Spleen (tissue), 11 donors: ENCODE measurements at regions not wholly inside any gene's neighbourhood (a gene's known extent, or its start where the extent isn't known, plus 50 kb on each side); places are given as distances from the start of the nearest gene placed in this dataset.

Source experiments
- DNase-seq: peaks from one replicate; pipeline ENCODE4 v3.0.0-alpha.2; 2020
- H3K27ac ChIP-seq, 8 donors: fragments of 200-600 bp; sonication (generic) in 7 of 8; 1 replicate in 4 of 8; 2 replicates in 4 of 8; pipeline versions ENCODE4 v1.5.0 to v1.8.0; 2016 to 2021; ENCODE audit warnings: inconsistent platforms in 4 of 8, mild to moderate bottlenecking in 4 of 8, moderate library complexity in 1 of 8
- H3K27me3 ChIP-seq, 7 donors: fragments of 200-600 bp; sonication (generic) in 6 of 7; replicated peaks in 1 of 7; 1 replicate in 4 of 7; 2 replicates in 3 of 7; pipeline versions ENCODE4 v1.5.0 to v1.8.0; 2016 to 2021; ENCODE audit warnings: inconsistent platforms in 3 of 7, mild to moderate bottlenecking in 1 of 7
- H3K36me3 ChIP-seq, 6 donors: fragments of 200-600 bp; sonication (generic) in 5 of 6; 1 replicate in 4 of 6; 2 replicates in 2 of 6; pipeline versions ENCODE4 v1.5.0 to v1.8.0; 2016 to 2021; ENCODE audit warnings: inconsistent platforms in 2 of 6
- H3K4me1 ChIP-seq, 6 donors: fragments of 200-600 bp; sonication (generic) in 5 of 6; 1 replicate in 3 of 6; 2 replicates in 3 of 6; pipeline versions ENCODE4 v1.5.0 to v1.8.0; 2016 to 2021; ENCODE audit warnings: inconsistent platforms in 3 of 6
- H3K4me3 ChIP-seq, 8 donors: fragments of 200-600 bp; sonication (generic) in 7 of 8; 1 replicate in 4 of 8; 2 replicates in 4 of 8; pipeline versions ENCODE4 v1.5.0 to v1.8.0; 2016 to 2021; ENCODE audit warnings: inconsistent platforms in 4 of 8, mild to moderate bottlenecking in 4 of 8, moderate library complexity in 2 of 8
- H3K9me3 ChIP-seq, 8 donors: fragments of 200-600 bp; sonication (generic) in 7 of 8; 1 replicate in 4 of 8; 2 replicates in 4 of 8; pipeline versions ENCODE4 v1.5.0 to v1.8.0; 2016 to 2021; ENCODE audit warnings: inconsistent platforms in 4 of 8
- POLR2A ChIP-seq, 3 donors: fragments of 450-650 bp; IDR thresholded peaks; one replicate each; pipeline ENCODE4 v1.5.1; 2017; ENCODE audit warnings: antibody characterized with exemption in 3 of 3, mild to moderate bottlenecking in 1 of 3
- POLR2AphosphoS5 ChIP-seq, 3 donors: sonication (generic); formaldehyde crosslinking; IDR thresholded peaks; one replicate each; pipeline ENCODE4 v1.5.1; 2017; ENCODE audit warnings: antibody characterized with exemption in 3 of 3
- WGBS, 5 donors: extraction: QIAGEN DNeasy Blood & Tissue Kit in 3 of 5; methylation state at CpG; one replicate each; pipeline versions ENCODE4 v1.1.5 to v1.1.7; 2013 to 2018; 5-methylcytosine and 5-hydroxymethylcytosine counted together
- intact Hi-C: fragments of 100-400 bp; cut with DNase I; formaldehyde crosslinking; loops from one replicate; pipeline ENCODE4 v1.15.0; 2023; ENCODE audit warnings: low total_unique reads
- TF ChIP-seq, protein P1 (sequence below), 11 experiments: fragments of 200-600 bp in 7 of 11; fragments of 450-650 bp in 4 of 11; sonication (generic) in 4 of 11; IDR thresholded peaks in 8 of 11; conservative IDR thresholded peaks in 3 of 11; 1 replicate in 7 of 11; 2 replicates in 4 of 11; pipeline versions ENCODE4 v1.4.0 to v1.8.0; 2016 to 2021; ENCODE audit warnings: antibody characterized with exemption in 11 of 11, inconsistent platforms in 4 of 11, mild to moderate bottlenecking in 1 of 11
- donor health status: healthy with polysubstance abuse.
- donor health status: DM: no; HTN: no; CAD: no; lungs with moderate emphysema.
- donor health status: DM: no; HTN: no; CAD: no.
- donor health status: Bipolar disorder and iron deficiency.
- donor health status: healthy.
- donor health status: DM: no; HTN: no; CAD: no.
- donor health status: DM: yes; HTN: yes; CAD: no.

DNA sequence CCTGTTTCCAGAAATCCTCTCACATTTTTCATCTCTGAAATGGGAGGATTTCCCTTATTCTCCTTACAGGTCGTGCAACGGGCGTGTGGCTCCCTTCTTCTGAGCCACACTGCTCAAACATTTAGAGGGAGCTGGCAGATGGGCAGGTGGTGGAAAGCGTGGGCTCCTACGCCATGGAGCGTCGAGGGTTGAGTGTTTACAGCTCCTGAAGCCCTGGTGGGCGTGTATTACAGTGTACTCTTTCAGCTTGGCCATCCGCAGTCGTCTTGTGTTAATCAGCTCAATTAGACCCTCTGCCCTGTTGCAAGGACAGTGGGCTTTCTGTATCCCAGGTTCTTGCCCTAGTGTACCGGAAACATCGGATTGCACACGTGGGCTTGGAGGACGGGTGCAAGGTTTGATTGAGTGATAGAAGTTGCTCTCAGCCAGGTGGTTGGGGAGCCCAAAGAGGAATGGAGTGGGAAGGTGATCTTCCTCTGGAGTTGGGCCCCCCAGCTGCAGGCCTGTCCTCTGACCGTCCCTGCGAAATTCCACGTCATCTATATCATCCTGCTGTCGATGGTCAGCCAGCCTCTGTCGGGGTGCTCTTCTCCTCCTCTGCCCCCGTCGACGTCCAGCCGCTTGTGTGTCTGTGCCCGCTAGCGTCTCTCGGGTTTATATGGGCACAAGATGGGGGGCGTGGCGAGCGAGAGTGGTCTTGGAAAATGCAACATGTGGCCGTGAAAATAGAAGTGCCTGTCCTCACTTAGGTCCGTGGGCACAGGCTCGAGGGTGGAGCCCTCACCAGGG is 120.3 kb upstream of the DSEL start:
- Histone ChIP-seq H3K4me1 (no peaks in the 10 kb centered on the region), H3K27me3 (no peaks in the 10 kb centered on the region), H3K36me3 (no peaks in the 10 kb centered on the region), H3K4me3 (no peak overlapping the region), H3K27ac (no peak overlapping the region), H3K9me3 (no peaks in the 10 kb centered on the region)
- DNase-seq: no peak
- intact Hi-C loops: no loop called here
- TF ChIP-seq, protein P1, sequence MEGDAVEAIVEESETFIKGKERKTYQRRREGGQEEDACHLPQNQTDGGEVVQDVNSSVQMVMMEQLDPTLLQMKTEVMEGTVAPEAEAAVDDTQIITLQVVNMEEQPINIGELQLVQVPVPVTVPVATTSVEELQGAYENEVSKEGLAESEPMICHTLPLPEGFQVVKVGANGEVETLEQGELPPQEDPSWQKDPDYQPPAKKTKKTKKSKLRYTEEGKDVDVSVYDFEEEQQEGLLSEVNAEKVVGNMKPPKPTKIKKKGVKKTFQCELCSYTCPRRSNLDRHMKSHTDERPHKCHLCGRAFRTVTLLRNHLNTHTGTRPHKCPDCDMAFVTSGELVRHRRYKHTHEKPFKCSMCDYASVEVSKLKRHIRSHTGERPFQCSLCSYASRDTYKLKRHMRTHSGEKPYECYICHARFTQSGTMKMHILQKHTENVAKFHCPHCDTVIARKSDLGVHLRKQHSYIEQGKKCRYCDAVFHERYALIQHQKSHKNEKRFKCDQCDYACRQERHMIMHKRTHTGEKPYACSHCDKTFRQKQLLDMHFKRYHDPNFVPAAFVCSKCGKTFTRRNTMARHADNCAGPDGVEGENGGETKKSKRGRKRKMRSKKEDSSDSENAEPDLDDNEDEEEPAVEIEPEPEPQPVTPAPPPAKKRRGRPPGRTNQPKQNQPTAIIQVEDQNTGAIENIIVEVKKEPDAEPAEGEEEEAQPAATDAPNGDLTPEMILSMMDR (IDR thresholded peaks at IDR 0.05 in 8 of 11, conservative IDR thresholded peaks at IDR 0.05 in 3 of 11): no peak
- no peak for TF ChIP-seq POLR2AphosphoS5 (IDR thresholded peaks at IDR 0.05)
- TF ChIP-seq POLR2A (IDR thresholded peaks at IDR 0.05): no peak
- 86 to 92% (median 89%) methylated on average over 32 of the region's 32 CpGs for WGBS, 5 donors

DNA sequence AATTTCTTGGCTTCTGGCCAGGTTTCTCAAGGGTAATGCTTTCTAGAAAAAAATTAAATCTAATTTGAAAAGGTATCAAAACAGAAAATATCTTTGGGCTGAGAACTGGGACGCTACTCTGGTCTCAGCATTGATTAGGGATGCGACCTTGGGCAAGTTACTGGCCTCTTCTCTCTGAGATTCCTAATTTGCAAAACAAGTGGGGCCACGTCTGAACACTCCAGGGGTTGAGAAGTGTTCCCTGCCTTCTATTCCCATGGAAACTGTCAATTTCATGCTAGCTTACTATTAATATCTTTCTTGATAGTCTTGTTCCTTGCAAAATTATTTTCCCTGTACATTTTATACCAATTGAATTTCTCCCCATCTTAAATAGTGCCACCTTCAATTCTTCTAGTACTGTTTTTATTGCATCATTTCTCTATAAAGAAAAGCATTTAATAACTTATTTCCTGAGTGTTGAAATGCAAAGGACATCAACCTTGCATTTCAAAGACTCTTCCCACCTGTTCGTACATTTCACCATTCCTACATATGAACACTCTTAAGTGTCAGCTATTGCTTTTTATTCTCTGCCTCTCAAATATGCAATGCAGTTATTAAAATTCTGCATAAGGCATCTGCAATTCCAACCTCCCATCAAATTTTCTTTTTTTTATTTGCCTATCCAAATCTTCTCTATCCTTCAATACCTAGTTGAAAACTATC is 118.3 kb upstream of the DSEL start:
- Histone ChIP-seq H3K4me3 (no peak overlapping the region), H3K36me3 (no peaks in the 10 kb centered on the region), H3K27me3 (no peaks in the 10 kb centered on the region), H3K27ac (no peak overlapping the region), H3K9me3 (no peaks in the 10 kb centered on the region), H3K4me1 (no peaks in the 10 kb centered on the region)
- WGBS, 5 donors: 38 to 48% (median 44%) methylated on average over 4 of the region's 4 CpGs
- intact Hi-C loops: no loop called here
- no peak for DNase-seq
- TF ChIP-seq POLR2A (IDR thresholded peaks at IDR 0.05) (no peak), POLR2AphosphoS5 (IDR thresholded peaks at IDR 0.05) (no peak)
- TF ChIP-seq, protein P1 (IDR thresholded peaks at IDR 0.05 in 8 of 11, conservative IDR thresholded peaks at IDR 0.05 in 3 of 11): no peak

DNA sequence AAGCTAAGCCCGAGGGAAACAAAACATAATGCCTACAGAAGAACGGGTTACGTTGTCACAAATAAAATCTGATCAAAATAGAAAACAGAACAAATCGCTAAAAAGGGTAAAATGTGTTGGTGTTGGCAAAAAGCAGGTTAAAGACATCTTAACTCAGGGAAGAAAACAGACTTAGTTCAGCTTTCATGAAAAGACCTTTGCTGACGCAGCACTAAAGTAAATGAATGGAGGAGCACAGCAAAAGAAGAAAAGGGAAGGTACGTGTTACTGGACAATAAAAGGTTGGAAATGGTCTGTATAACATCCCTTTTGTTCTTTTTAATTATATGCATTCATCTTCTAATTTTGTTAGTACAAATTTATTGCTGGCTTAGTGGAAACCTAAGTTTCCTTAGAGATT is 117.4 kb upstream of the DSEL start:
- intact Hi-C loops: no loop called here
- DNase-seq: no peak
- no peak overlapping the region for H3K4me3 ChIP-seq
- no peaks in the 10 kb centered on the region for H3K36me3 ChIP-seq
- no peak overlapping the region for H3K27ac ChIP-seq
- H3K4me1 ChIP-seq: no peaks in the 10 kb centered on the region
- no peaks in the 10 kb centered on the region for H3K9me3 ChIP-seq
- H3K27me3 ChIP-seq: no peaks in the 10 kb centered on the region
- WGBS, 5 donors: 80 to 87% (median 85%) methylated on average over 6 of the region's 6 CpGs
- TF ChIP-seq POLR2AphosphoS5 (IDR thresholded peaks at IDR 0.05) (no peak), POLR2A (IDR thresholded peaks at IDR 0.05) (no peak)
- TF ChIP-seq, protein P1 (IDR thresholded peaks at IDR 0.05 in 8 of 11, conservative IDR thresholded peaks at IDR 0.05 in 3 of 11): no peak

DNA sequence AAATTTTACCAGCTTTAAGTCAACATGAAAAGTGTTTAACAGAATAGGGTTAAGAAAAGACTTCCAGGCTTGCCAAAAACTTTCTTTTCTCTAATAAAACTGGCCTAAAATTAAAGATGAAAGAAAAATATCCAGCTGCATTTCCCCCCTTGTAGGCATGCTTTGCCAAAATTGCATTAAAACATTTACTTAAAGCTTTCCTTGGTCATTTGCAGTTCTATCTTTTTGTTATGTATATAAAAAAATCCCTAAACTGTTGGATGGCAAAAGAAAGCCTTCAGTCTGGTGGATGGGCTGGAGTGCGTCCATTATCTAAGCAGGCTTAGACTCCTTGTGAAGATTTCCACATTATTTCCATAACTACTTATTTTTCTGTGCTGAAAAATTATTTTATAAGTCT is 105.4 kb upstream of the DSEL start:
- no peak overlapping the region for H3K27ac ChIP-seq
- intact Hi-C loops: no loop called here
- WGBS, 5 donors: 60 to 91% (median 86%) methylated on average over 1 of the region's 1 CpG
- no peak overlapping the region for H3K4me3 ChIP-seq
- H3K36me3 ChIP-seq: no peaks in the 10 kb centered on the region
- no peaks in the 10 kb centered on the region for H3K9me3 ChIP-seq
- DNase-seq: no peak
- H3K4me1 ChIP-seq: no peaks in the 10 kb centered on the region
- H3K27me3 ChIP-seq: no peaks in the 10 kb centered on the region
- TF ChIP-seq, protein P1 (IDR thresholded peaks at IDR 0.05 in 8 of 11, conservative IDR thresholded peaks at IDR 0.05 in 3 of 11): no peak
- TF ChIP-seq POLR2AphosphoS5 (IDR thresholded peaks at IDR 0.05): no peak
- no peak for TF ChIP-seq POLR2A (IDR thresholded peaks at IDR 0.05)
